ELF-1 (cell line): ENCODE measurements at regions not wholly inside any gene's neighbourhood (a gene's known extent, or its start where the extent isn't known, plus 50 kb on each side); places are given as distances from the start of the nearest gene placed in this dataset.
"Not testable (repeated sequence)": the region's sequence is repeated elsewhere in the genome, so short reads cannot be mapped to it uniquely, and the experiment has no call there.

Source experiments
- DNase-seq: peaks from one replicate; pipeline ENCODE4 v3.0.0-alpha.2; 2016; ENCODE audit warnings: low read depth, low spot score

DNA sequence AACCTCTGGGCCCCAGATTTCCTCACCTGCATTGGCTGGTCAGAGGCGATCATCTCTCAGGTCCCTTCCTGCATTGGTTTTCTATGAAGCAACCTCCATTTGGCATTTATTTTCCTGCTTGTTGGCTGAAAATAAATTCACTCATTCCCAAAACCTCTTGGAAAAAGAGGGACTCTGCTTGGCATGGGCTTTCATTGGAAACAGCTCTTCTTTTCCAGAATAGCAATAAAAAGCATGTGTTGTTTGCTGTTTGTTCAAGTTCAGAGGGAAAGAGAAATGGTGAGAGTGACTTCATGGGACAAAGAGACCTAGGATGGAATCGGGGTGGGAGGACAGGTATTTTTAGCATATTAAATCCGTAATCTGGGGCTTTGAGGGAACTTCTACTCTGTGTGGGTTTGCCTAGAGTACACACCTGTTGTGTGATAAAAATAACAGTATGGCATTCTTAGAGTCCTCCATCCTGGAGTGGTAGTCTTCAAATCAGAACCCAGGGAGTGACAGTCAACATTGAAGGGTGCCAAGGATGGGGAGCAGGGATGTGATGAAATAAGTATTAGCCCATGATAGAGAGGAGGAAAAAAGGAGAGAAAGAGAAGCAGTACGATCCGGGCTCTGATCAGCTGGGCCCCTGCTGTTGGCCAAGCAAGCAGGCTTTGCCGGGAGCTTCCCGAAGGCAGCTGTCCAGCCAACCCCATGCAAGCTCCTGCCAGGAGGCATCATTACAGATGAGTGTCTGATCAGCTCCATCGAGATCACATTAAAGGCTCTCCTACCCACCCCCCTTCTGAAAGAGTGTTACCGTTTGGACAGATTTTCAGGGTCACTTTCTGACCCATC, 131.9 kb upstream of the NFIA start:
- DNase-seq, result no peak

DNA sequence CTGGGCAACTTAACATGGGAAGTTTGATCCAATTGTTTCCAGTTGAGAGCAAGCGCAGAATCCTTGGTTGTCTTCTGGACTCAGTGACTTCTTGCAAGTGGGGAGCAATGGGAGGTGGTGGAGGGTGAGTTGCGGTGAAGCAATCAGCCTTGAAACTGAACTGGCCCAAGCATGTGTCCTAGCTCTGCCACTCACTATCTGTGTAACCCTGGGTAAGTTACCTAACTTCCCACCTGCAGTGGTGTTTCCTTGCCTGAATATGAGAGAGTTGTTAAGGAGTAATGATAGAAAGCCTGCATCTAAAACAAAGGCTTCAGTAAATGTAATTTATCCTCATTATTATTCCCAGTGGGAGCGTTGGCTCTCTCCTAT, 132.5 kb upstream of the NFIA start:
- DNase-seq, result no peak

DNA sequence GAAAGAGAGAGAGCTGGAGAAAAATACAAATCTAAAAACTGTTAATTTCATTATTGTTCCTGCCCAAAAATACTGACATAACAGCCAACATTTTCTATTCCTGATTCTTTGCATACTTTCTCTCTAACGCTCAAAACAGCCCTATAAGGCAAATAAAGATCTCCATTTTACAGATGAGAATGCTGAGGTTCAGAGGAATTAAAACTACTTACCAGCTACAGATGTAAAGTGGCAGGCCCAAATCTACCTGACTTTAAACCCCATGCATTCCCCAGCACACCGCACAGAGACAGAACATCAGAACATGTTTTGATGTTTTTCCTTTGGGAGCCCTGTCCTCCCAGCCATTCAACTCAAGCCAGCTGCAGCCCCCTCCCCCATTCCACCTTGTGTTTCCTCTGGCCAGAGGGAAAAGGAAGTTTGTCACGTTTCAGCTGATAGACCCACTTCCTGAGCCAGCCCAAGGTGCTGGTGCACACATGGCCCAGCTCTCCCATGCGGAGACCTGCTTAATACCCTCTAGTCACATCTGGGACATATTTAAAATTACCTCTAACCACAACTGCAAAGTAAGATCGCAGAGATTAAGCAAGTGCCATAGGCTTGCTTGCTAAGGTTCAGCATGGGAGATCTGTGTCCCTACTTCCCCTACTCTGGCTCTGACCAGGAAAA, 133.1 kb upstream of the NFIA start:
- no peak for DNase-seq

DNA sequence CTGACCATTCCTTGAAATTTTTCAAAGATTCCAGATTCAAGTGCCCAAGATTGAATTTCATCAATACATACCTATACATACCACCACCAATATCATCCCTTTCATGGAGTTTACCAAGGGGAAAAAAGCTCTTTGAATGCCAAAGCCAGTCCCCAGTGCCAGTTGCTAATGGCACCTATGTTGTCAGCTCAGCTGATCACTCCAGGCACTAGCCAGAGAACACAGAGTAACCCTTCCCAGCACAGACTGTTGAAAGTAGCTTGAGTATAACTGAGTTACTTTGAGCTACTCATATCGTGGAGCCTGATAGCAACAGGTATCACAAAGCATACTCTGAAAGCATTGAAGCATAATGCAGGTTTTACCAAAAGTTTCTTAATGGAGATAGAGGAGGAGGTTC, 133.9 kb upstream of the NFIA start:
- no peak for DNase-seq

DNA sequence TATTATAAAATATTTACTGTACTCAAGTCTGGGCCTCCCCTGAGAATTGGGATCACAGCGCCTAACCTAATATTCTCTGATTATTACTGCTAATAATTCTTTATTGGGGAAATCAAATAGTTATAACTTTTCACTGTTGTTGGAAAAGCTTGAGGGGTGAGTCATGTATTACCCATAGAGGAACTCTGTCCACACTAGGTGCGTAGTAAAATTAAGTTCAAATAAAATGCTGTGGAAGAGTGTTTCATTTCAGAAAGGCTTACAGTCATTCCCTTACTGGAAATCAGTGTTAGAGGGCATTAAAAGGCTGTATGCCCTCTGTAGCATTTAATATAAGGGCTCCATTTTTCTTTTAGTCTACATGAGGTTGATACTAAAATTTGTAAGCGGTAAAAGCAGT, 135.0 kb upstream of the NFIA start:
- no peak for DNase-seq

DNA sequence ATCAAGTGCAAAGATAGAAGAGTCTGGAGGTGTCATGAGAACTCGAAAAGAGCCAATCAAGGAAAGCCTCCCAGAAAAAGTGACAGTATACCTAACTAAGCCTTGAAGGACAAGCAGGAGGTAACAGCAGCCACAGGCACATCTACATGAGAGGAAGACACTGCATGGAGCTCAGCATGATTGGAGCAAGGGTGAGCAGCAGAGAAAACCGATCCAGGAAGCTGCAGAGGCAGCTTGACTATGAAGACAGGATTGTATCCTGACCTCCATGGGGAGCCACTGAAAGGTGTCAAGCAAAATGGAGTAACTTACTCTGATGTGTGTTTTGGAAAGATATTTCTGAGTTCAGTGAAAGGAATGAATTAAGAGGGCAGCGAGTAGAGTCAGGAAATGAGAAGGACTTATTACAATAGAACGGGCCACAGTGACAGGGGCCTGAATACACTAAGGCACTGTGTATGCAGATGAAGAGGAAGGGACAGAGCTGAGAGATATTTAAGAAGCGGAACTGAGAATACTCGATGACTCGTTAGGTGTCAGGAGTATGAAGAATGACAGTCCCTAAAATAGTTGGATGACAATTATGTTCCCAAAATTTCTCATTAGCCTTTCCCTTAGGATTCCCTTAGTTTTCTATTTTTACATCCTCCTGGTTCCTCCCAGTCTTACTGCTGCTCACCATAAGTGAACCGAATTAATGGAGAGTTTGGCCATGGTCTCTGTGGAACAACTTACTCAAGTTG, 139.3 kb upstream of the NFIA start:
- DNase-seq, result no peak

DNA sequence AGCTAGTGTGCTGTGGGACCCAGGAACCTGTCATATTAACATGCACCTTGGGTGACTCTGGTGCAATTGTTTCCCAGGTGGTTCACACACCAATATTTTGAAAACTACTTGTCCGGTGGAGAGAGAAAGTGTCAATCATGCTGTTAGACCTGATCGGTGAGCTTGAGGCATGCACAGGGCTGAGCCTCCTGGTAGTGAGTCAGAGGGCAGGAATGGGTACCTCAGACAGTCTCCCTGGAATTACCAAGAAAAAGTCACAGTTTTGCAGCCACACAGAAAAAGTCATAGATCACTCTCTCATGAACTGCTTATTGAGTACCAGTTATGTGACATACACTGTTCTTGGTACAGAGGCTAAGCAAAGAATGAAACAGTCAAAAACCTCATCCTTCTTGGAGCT, 140.1 kb upstream of the NFIA start:
- peak; percentile 31 for DNase-seq

DNA sequence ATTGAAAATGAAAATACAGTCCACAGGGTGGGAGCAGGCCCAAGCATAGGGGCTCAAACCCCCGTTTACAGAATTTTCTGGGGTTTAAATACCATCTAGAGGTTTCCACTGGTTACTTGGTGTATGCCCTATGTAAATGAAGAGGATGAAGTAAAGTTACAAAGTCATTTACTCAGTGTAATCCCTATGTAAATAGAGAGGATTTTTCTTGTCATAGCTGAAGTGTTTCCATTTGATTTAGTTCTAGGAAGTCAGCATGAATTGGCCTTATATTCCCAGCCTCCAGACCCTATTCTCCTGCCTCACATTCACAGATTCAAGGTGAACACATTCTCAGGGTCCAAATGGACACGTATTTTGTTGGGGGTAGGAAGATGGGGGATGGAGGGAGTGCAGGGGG, 141.7 kb upstream of the NFIA start:
- not testable (repeated sequence) for DNase-seq

DNA sequence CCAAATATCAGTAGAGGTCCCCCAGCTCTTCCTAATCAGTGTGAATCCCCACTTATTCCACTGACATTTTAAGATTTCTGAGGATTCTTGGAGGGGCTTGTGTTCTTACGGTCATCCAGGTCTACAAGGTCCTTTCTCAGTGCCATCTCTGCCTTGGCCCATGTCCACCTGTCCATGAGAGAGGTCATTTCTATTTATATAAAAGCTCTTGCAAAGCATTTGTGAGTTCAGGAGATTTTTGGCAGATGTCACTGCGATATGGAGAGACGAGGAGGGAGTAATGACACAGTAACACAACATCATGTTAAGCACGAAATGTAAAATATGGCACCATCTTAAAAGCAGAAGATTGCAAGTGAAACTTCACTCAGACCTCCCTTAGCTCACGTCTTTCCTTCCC, 144.6 kb upstream of the NFIA start:
- no peak for DNase-seq

DNA sequence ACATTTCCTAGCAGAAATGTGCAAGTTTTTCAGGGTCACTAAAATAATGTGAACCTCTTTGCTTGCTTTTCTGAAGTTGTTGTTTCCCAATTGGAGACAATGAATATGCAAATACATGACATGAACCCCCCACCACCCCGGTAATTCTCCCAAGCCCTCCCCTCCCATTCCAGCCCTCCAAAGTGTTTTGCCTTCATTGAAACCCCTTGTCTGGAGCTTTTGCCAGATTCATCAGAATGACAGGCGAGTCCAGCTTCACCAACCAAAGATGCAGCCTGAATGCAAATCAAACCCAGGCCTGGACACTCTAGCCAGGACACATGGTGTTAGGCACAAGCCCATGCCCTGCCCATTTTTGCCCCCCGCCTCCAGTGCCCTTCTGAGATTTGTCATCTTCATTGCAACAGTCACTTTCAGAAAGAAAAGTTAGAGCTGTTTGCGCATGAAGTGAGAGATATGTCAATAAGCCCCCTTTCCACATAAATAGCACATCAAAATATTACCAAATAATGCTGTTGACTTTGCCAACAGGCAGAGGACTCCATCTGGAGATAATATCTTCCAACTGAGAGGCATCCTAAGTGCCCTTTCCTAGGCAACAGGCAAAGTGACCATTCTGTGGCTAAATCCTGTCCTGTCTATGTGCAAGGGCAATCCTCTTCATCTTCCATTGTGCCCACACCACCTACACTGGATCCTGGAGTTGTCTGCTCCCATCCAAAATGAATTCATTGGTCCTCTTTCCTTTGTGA, 145.6 kb upstream of the NFIA start:
- DNase-seq, result no peak

DNA sequence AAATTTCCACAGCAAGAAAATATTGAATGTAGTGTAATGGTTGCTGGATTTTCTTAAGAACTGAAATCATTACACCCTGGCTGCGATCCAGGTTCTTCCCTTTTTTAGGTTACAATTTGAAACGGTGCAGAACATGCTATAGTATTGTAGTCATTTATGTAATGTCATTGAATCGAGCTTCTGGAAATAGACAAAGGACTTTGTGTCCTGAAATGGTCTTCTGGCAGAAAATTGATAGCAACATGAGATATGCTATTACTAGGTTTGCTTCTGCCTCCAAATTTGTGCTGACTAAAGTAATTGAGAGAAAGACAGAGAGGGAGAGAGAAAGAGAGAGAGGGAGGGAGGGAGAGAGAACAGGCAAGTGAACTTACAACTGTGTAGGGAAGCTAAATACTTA, 146.2 kb upstream of the NFIA start:
- no peak for DNase-seq

DNA sequence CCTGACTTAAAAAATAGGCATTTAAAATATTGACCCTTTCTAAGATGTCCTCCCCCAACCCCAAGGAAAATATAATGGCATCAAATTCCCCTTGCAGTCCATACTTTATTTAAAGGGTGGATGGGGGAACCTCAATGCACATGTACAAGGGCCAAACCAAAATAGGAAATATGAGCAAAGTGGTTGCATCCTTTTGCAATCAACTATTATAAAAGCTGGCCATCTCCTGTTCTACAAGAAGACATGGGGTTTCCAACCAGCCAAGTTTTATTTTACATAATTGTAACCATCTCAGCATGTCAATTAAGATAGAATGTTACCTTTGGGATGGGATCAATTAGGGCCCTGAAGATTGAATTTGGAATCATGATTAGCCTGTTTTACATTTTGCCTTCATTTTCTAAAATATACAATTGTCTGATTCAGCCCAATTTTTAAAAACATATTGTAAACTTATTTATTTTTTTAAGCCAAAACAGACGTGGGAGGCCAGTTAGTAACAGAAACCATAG, 146.7 kb upstream of the NFIA start:
- no peak for DNase-seq

DNA sequence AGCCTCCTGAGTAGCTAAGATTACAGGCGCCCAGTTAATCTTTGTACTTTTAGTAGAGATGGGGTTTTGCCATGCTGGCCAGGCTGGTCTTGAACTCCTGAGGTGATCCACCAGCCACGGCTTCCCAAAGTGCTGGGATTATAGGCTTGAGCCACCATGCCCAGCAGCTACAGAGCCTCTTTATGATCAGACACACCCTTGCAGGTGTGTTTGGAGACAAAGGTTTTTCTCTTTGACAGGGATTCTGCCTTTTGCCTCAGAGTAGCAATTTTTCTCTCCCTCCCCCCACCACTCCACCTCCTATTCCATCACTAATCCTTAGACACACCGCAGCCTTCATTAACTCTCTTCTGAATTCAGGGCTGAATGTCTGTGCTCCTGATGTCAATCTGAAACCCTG, 152.2 kb upstream of the NFIA start:
- DNase-seq, result no peak

DNA sequence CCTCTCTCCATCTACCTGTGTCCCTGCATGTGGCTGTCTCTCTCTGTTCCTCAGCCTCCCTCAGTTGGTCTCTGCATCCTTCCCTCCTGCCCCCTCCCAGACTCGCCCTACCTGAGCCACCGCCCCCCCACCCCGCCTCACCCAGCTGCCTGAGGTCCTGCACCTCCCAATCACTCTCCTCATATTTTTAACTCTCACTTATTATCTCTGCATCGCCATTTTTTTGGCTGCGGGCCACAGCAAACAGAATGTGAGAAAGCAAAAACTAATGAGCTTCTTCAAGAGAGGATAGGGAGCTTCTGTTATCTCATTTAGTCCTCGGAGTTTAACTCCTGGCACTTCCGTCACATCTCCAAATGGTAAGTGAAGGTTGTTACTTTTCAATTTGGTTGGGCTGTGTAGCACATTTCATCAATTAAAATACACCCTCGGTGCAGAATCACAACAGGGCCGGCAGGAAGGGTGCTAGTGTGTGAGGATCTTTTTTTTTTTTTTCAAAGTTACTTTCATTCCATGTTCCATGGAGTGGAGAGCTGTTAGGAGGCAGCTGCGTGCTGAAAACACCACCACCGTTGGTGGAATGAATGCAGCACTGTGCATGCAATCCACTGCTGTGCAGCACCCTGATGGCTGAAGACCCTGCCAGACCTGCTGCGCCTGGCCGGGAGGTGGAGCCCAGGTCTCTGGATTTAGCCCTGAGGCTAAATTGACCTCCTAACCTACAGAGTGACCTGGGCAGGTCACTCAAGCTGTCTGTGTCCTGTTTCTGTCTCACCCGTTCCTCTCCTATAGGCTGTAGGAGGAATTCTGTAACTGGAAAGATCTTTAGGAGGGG, 157.2 kb upstream of the NFIA start:
- peak; percentile 85 for DNase-seq

DNA sequence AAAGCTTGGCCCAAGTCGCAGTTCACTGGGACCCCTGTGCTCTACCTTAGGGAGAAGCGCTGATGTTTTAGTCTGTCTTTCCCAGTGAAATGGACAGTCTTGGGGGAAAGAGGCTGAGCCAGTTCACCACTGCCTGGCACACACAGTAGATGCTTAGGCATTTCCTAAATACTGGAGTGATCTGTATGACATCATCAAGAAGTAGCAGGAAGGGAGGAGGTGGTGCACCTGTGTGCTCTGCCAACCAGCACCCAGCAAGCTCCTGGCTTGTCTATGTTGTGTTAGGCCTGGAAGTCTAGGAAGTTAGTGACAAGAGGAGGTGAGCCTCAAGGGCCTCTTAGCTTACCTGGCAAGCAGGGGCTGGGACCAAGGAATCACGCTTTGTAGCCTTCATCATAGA, 158.2 kb upstream of the NFIA start:
- no peak for DNase-seq

DNA sequence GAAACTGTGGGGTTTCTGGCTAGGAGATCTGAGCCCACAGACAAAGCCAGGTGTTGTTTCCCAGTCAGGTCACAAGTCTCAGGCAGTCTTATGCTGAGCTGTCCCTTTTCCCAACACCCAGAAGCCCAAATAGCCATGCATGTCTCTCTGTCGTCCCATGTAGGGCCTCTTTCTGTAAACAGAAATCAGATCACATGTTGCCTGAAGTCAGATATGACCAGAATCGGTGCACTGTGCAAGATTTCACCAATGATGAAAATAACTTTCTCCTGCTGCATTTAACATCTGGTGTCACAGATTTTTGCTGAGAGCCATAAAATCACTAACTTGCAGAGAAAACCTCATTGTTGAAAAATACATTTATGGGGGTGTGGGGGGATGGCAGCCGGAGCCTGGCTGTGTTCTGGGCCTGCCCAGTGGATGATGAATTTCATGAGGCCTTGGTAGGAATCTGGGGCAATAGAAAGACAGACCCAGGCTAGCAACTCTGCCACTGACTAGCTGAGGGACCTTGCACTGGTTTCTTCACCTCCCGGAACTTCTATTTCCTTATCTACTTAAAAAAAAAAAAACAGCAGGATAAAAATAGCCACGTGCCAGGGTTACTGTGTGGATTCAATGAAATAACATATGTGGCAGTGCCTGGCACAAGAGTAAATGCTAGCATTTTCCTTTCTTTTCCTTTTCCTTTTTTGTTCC, 158.8 kb upstream of the NFIA start:
- no peak for DNase-seq

DNA sequence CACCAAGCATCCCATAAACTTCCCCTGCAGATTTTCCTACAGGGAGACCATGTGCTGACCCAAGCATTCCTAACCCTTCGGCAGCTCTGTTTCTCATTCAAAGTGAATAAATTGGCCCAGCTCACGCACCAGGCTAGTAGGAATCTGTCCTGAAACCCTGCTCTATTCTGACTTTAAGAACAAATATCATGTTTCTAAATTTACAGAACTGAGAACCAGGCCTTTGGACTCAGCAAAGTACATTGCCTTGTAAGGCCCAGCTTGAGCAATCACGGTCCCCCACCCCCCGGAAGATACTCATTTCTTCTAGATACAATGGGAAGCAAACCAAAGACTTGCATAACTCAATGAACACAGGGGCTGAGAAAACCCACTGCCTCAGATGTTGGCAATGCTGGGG, 160.1 kb upstream of the NFIA start:
- DNase-seq, result no peak

DNA sequence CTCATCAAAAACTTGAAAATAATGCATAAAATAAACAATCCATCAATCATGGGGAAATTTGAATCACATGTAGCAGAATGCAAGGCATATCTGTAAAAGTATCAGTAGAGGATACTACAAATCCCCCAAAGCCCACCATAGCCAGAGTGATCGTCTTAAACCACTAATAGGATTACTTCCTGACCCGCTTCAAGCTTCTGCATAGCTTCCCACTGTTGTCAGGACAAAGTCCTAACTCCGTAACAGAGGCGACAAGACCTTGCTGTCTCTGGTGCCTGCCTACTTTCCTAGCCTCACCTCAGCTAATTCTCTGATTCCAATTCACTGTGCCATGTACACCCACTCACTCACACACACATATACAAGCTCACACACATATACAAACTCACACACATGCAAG, 161.2 kb upstream of the NFIA start:
- DNase-seq, result no peak

DNA sequence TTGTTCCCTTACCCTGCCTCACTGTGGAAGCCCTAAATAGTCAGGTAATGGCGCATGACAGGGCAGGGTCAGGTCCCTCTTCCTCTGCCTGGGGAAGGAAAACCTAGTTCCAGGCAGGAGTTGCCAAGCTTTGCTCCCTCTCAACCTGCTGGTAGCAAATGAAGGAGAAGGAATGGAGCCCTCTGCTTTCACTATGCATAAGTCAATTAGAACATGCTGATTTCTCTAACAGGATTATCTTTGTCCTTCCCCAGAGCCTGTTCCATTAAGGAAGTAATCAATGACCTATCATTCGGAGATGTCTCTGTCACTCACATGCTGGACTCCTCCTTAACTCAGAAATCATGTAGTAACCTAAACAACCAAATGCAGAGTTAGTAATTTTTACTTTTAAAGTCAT, 161.8 kb upstream of the NFIA start:
- DNase-seq, result no peak

DNA sequence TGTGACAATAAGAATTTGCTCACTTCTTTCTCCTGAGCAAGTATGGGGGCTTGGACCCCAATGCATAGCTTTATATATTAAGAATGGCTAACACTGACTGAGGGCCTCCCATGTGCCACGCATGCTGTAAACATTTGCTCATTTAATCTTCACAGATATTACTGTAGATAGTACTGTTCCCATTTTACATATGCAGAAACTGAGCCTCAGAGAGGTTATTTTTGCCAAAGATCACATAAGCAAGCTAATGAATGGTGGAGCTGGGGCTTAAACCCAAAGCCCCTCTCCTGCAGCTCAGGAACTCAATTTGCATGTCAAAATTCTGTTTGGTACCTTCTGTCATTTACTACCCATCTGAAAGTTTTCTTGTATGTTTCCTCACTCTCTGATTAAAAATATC, 163.5 kb upstream of the NFIA start:
- no peak for DNase-seq
